NCI-H2107 (cell line): ENCODE measurements at regions not wholly inside any gene's neighbourhood (a gene's known extent, or its start where the extent isn't known, plus 50 kb on each side); places are given as distances from the start of the nearest gene placed in this dataset.
"Not testable (repeated sequence)": the region's sequence is repeated elsewhere in the genome, so short reads cannot be mapped to it uniquely, and the experiment has no call there.

Experiments
- DNase-seq: peaks from one replicate; lab custom pipeline; 2025; lab: John Stamatoyannopoulos, UW

GRCh38 chr9:82726424-82727276, 336.3 kb downstream of the RASEF start:
- no peak for DNase-seq

GRCh38 chr9:82729141-82729540, 333.8 kb downstream of the RASEF start:
- no peak for DNase-seq

- DNase-seq, result no peak
These were observed 332.9 kb downstream of the RASEF start for GRCh38 chr9:82729991-82730589.

- DNase-seq, result no peak
These were observed 330.0 kb downstream of the RASEF start for GRCh38 chr9:82732928-82733327.

- DNase-seq, result no peak
These were observed 326.8 kb downstream of the RASEF start for GRCh38 chr9:82736126-82736525.

- no peak for DNase-seq
These were observed 326.2 kb downstream of the RASEF start for GRCh38 chr9:82736701-82737100.

- DNase-seq, result no peak
These were observed 317.0 kb downstream of the RASEF start for GRCh38 chr9:82745919-82746318.

GRCh38 chr9:82750411-82750913, 312.5 kb downstream of the RASEF start:
- no peak for DNase-seq

- DNase-seq, result no peak
These were observed 305.0 kb downstream of the RASEF start for GRCh38 chr9:82757924-82758323.

- no peak for DNase-seq
These were observed 301.9 kb downstream of the RASEF start for GRCh38 chr9:82761027-82761426.

GRCh38 chr9:82761956-82762355, 301.0 kb downstream of the RASEF start:
- DNase-seq, result no peak

- no peak for DNase-seq
These were observed 299.3 kb downstream of the RASEF start for GRCh38 chr9:82763656-82764055.

- DNase-seq, result no peak
These were observed 298.8 kb downstream of the RASEF start for GRCh38 chr9:82764061-82764668.

- not testable (repeated sequence) for DNase-seq
These were observed 288.2 kb downstream of the RASEF start for GRCh38 chr9:82774707-82775231.

- no peak for DNase-seq
These were observed 286.4 kb downstream of the RASEF start for GRCh38 chr9:82776508-82776907.

GRCh38 chr9:82777366-82777765, 285.6 kb downstream of the RASEF start:
- DNase-seq, result no peak

- not testable (repeated sequence) for DNase-seq
These were observed 284.0 kb downstream of the RASEF start for GRCh38 chr9:82778923-82779322.

GRCh38 chr9:82780017-82780416, 282.9 kb downstream of the RASEF start:
- DNase-seq, result no peak

GRCh38 chr9:82781921-82782392, 281.0 kb downstream of the RASEF start:
- no peak for DNase-seq

- no peak for DNase-seq
These were observed 279.9 kb downstream of the RASEF start for GRCh38 chr9:82783045-82783444.

GRCh38 chr9:82784589-82784988, 278.4 kb downstream of the RASEF start:
- no peak for DNase-seq

GRCh38 chr9:82789155-82789824, 273.7 kb downstream of the RASEF start:
- no peak for DNase-seq
